Ovary (tissue), 3 donors: ENCODE measurements at regions not wholly inside any gene's neighbourhood (a gene's known extent, or its start where the extent isn't known, plus 50 kb on each side); places are given as distances from the start of the nearest gene placed in this dataset.

Experiments used
- POLR2A ChIP-seq: fragments of 450-650 bp; IDR thresholded peaks from one replicate; pipeline ENCODE4 v1.6.1; 2017; ENCODE audit warnings: antibody characterized with exemption, mild to moderate bottlenecking, moderate library complexity
- TF ChIP-seq, protein P1 (sequence below), 3 donors: fragments of 450-650 bp in 2 of 3; fragments of 200-600 bp in 1 of 3; IDR thresholded peaks; one replicate each; pipeline versions ENCODE4 v1.5.1 to v1.8.0; 2016 to 2022; ENCODE audit warnings: antibody characterized with exemption in 3 of 3, mild to moderate bottlenecking in 1 of 3
- donor health status: DM: no; HTN: no; CAD: no.

DNA sequence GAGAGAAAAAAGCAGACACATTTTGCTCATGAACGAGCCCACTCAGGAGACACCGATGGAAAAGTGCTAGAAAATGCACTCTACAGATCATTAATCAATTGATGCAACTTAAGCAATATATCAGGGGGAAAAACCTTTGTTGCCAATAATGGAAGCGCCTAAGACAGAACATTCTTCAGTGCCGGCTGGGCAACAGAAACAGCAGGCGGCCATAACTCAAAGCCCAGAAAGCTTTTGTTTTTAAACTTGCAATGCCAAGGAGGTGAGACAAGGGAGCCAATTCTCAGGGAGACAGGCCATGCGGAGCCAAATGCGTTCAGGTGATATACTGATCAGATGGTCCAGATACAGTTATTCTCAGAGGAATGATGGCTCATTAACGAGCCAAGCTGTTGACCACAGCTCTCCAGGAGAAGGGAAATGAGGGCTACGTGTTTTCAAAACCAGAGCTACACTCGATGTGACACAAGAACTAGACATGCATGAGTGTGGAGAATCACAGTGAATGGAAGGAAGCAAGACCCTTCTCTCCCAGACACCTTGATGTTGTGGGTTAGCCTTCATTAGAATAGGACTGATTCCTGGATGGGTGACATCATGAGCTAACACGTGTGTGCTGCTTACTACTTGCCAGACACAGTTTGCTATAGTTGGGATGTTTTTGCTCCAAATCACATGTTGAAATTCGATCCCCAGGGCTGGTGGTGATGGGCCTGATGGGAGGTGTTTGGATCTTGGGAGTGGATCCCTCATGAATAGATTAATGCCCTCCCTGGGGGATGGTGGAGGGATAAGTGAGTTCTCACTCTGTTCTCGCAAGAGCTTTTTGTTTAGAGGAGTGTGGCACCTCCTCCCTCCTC lies 79.1 kb upstream of the KCNMA1 start:
- no peak for TF ChIP-seq POLR2A
- TF ChIP-seq, protein P1, sequence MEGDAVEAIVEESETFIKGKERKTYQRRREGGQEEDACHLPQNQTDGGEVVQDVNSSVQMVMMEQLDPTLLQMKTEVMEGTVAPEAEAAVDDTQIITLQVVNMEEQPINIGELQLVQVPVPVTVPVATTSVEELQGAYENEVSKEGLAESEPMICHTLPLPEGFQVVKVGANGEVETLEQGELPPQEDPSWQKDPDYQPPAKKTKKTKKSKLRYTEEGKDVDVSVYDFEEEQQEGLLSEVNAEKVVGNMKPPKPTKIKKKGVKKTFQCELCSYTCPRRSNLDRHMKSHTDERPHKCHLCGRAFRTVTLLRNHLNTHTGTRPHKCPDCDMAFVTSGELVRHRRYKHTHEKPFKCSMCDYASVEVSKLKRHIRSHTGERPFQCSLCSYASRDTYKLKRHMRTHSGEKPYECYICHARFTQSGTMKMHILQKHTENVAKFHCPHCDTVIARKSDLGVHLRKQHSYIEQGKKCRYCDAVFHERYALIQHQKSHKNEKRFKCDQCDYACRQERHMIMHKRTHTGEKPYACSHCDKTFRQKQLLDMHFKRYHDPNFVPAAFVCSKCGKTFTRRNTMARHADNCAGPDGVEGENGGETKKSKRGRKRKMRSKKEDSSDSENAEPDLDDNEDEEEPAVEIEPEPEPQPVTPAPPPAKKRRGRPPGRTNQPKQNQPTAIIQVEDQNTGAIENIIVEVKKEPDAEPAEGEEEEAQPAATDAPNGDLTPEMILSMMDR (IDR thresholded peaks at IDR 0.05): no peak
